ENCODE measurements at regions not wholly inside any gene's neighbourhood (a gene's known extent, or its start where the extent isn't known, plus 50 kb on each side); places are given as distances from the start of the nearest gene placed in this dataset.

- H3K9me3 ChIP-seq (ENCODE audit: control insufficient read depth in 4 of 4, low read length in 3 of 4): no peaks in the 10 kb centered on the region
- no peak for TF ChIP-seq NR2F2 (IDR thresholded peaks at IDR 0.05)
- no peak for TF ChIP-seq GABPA (IDR thresholded peaks at IDR 0.05 in 1 of 2, conservative IDR thresholded peaks at IDR 0.05 in 1 of 2)
- TF ChIP-seq FOXA1 (IDR thresholded peaks at IDR 0.05): no peak
- TF ChIP-seq MAX (IDR thresholded peaks at IDR 0.05): no peak
- TF ChIP-seq HNF4A (conservative IDR thresholded peaks at IDR 0.05): no peak
- TF ChIP-seq YY1 (IDR thresholded peaks at IDR 0.05): no peak
- no peak for TF ChIP-seq ATF3 (IDR thresholded peaks at IDR 0.05)
- no peak for TF ChIP-seq REST (IDR thresholded peaks at IDR 0.05)
- no peak for TF ChIP-seq JUND (IDR thresholded peaks at IDR 0.05)
- no peak for TF ChIP-seq SP1 (IDR thresholded peaks at IDR 0.05)
- no peak for TF ChIP-seq CTCF (IDR thresholded peaks at IDR 0.05; ENCODE audit: low read depth, low read length, missing input control)
- TF ChIP-seq HNF4G (IDR thresholded peaks at IDR 0.05): no peak
- no peak for TF ChIP-seq RXRA (IDR thresholded peaks at IDR 0.05)
- no peak for TF ChIP-seq ZBTB33 (IDR thresholded peaks at IDR 0.05)
- no peak for TF ChIP-seq RAD21 (IDR thresholded peaks at IDR 0.05)
- TF ChIP-seq EGR1 (IDR thresholded peaks at IDR 0.05; ENCODE audit: low read depth in 2 of 2): no peak
- TF ChIP-seq TAF1 (conservative IDR thresholded peaks at IDR 0.05): no peak
- TF ChIP-seq FOXA2 (IDR thresholded peaks at IDR 0.05): no peak
- no peak overlapping the region for H3K27ac ChIP-seq (ENCODE audit: low read depth in 1 of 2, low read length in 2 of 2)
- H3K4me1 ChIP-seq (ENCODE audit: control insufficient read depth in 4 of 4, insufficient read depth in 4 of 4, low read length in 3 of 4): no peaks in the 10 kb centered on the region
- no peaks in the 10 kb centered on the region for H3K36me3 ChIP-seq (ENCODE audit: control insufficient read depth in 4 of 4, insufficient read depth in 3 of 4, low read depth in 1 of 4, low read length in 3 of 4)
- no peak for DNase-seq (ENCODE audit: low spot score)
- no peak overlapping the region for H3K9ac ChIP-seq (ENCODE audit: low read depth in 1 of 2, low read length in 2 of 2)
- H3K4me3 ChIP-seq (ENCODE audit: low read depth in 1 of 3, low read length in 3 of 3): no peak overlapping the region
- no peaks in the 10 kb centered on the region for H3K27me3 ChIP-seq (ENCODE audit: control insufficient read depth in 4 of 4, insufficient read depth in 4 of 4, low read length in 3 of 4)
- 91% methylated on average over 5 of the region's 5 CpGs for WGBS
Observed at GRCh38 chr10:4504550-4504949, 321.5 kb upstream of the AKR1E2 start.

All from liver (tissue), 8 donors.